ENCODE measurements at regions not wholly inside any gene's neighbourhood (a gene's known extent, or its start where the extent isn't known, plus 50 kb on each side); places are given as distances from the start of the nearest gene placed in this dataset.

DNA sequence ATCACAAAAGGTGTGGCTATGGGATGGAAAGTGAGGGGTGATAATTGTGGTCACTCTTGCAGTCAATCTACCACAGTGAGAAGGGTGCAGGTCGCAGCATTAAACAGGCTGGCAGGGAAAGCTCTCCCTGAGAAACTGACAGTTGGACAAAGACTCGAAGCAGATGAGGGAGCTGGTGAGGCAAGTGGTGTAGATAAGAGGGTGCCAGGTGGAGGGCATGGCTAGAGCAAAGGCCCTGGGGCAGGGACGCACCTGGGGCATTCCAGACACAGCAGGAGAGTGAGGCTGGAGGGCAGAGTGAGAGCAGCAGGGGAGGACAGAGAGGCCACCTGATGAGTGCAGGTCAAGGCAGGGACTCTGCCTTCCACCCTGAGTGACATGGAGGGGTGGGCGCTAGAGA, 264.8 kb downstream of the PRDM2 start (continued):
- TF ChIP-seq, protein P1, sequence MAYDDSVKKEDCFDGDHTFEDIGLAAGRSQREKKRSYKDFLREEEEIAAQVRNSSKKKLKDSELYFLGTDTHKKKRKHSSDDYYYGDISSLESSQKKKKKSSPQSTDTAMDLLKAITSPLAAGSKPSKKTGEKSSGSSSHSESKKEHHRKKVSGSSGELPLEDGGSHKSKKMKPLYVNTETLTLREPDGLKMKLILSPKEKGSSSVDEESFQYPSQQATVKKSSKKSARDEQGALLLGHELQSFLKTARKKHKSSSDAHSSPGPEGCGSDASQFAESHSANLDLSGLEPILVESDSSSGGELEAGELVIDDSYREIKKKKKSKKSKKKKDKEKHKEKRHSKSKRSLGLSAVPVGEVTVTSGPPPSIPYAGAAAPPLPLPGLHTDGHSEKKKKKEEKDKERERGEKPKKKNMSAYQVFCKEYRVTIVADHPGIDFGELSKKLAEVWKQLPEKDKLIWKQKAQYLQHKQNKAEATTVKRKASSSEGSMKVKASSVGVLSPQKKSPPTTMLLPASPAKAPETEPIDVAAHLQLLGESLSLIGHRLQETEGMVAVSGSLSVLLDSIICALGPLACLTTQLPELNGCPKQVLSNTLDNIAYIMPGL (CRISPR knock-in tag; IDR thresholded peaks at IDR 0.05) = no peak
- no peak for TF ChIP-seq MXD4 (CRISPR knock-in tag; IDR thresholded peaks at IDR 0.05; ENCODE audit: borderline replicate concordance)
- TF ChIP-seq, protein P2, sequence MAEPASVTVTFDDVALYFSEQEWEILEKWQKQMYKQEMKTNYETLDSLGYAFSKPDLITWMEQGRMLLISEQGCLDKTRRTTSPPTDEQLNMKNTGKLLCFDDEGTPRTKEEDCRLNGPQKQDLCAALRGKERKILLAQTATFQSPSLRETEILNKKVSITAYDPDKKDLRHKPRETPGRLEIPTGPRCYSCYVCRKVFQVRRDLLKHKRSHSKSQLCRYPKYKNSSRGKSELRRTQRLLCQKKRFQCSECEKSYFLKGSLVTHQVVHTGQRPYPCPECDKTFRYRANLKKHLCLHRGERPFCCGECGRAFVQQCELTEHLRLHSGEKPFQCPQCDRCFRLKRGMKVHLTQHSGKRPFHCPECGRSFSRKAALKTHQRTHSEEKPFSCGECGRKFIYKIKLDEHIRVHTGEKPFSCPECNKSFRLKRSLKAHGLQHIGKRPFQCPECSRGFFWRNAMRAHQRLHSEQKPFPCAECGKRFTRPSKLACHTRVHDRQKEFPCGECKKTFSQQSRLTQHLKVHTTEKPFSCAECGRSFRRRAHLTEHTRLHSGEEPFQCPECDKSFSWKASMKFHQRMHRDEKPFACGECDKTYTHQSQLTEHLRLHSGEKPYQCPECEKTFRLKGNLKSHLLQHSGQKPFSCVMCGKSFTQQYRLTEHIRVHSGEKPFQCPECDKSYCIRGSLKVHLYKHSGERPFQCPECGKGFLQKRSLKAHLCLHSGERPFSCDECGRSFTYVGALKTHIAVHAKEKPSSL (CRISPR knock-in tag; conservative IDR thresholded peaks at IDR 0.05) = no peak
- TF ChIP-seq PRRX2 (CRISPR knock-in tag; IDR thresholded peaks at IDR 0.05) = no peak
- no peak for TF ChIP-seq JAZF1 (CRISPR knock-in tag; IDR thresholded peaks at IDR 0.05)
- TF ChIP-seq, protein P3, sequence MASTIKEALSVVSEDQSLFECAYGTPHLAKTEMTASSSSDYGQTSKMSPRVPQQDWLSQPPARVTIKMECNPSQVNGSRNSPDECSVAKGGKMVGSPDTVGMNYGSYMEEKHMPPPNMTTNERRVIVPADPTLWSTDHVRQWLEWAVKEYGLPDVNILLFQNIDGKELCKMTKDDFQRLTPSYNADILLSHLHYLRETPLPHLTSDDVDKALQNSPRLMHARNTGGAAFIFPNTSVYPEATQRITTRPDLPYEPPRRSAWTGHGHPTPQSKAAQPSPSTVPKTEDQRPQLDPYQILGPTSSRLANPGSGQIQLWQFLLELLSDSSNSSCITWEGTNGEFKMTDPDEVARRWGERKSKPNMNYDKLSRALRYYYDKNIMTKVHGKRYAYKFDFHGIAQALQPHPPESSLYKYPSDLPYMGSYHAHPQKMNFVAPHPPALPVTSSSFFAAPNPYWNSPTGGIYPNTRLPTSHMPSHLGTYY (CRISPR knock-in tag; IDR thresholded peaks at IDR 0.05) = no peak
- TF ChIP-seq SOX15 (CRISPR knock-in tag; IDR thresholded peaks at IDR 0.05) = no peak
- TF ChIP-seq, protein P4, sequence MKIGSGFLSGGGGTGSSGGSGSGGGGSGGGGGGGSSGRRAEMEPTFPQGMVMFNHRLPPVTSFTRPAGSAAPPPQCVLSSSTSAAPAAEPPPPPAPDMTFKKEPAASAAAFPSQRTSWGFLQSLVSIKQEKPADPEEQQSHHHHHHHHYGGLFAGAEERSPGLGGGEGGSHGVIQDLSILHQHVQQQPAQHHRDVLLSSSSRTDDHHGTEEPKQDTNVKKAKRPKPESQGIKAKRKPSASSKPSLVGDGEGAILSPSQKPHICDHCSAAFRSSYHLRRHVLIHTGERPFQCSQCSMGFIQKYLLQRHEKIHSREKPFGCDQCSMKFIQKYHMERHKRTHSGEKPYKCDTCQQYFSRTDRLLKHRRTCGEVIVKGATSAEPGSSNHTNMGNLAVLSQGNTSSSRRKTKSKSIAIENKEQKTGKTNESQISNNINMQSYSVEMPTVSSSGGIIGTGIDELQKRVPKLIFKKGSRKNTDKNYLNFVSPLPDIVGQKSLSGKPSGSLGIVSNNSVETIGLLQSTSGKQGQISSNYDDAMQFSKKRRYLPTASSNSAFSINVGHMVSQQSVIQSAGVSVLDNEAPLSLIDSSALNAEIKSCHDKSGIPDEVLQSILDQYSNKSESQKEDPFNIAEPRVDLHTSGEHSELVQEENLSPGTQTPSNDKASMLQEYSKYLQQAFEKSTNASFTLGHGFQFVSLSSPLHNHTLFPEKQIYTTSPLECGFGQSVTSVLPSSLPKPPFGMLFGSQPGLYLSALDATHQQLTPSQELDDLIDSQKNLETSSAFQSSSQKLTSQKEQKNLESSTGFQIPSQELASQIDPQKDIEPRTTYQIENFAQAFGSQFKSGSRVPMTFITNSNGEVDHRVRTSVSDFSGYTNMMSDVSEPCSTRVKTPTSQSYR (CRISPR knock-in tag; IDR thresholded peaks at IDR 0.05) = no peak
- no peak for TF ChIP-seq ESRRA (CRISPR knock-in tag; IDR thresholded peaks at IDR 0.05; ENCODE audit: borderline replicate concordance)
- TF ChIP-seq ZNF263 (CRISPR knock-in tag; IDR thresholded peaks at IDR 0.05; ENCODE audit: low read depth) = no peak

DNA sequence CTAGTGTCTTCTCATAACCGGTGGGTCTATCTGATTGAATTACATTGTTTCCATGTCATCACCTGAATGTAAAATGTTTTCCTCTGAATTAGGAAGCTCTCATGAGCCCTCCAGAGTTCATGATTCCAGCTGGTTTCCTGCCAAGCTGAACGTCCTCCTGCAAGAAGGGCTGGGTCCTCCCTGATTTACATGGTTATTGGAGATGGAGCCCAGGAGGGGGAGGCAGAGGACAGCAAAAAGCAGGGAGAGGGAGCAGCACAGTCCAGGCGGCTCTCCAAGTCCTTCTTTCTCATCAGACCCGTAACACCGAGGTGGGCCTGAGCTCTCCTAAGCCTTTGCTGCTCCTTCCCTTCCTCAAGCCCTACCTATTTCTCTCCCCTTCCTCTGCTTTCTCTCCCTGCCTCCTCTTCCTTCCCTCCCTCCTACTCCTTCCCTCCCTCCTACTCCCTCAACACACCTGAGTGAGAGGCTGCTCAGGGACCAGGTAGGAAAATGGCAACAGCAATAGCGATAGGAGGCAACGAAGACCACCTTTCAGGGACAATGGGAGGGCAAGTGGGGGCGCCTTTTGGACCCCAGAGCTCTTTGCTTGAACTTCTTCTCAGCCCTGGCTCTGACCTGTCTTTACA, 265.9 kb downstream of the PRDM2 start:
- TF ChIP-seq, protein P5, sequence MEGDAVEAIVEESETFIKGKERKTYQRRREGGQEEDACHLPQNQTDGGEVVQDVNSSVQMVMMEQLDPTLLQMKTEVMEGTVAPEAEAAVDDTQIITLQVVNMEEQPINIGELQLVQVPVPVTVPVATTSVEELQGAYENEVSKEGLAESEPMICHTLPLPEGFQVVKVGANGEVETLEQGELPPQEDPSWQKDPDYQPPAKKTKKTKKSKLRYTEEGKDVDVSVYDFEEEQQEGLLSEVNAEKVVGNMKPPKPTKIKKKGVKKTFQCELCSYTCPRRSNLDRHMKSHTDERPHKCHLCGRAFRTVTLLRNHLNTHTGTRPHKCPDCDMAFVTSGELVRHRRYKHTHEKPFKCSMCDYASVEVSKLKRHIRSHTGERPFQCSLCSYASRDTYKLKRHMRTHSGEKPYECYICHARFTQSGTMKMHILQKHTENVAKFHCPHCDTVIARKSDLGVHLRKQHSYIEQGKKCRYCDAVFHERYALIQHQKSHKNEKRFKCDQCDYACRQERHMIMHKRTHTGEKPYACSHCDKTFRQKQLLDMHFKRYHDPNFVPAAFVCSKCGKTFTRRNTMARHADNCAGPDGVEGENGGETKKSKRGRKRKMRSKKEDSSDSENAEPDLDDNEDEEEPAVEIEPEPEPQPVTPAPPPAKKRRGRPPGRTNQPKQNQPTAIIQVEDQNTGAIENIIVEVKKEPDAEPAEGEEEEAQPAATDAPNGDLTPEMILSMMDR (IDR thresholded peaks at IDR 0.05) = peak; percentile 28; the same call in 1 of the 2 replicates
- TF ChIP-seq, protein P6, sequence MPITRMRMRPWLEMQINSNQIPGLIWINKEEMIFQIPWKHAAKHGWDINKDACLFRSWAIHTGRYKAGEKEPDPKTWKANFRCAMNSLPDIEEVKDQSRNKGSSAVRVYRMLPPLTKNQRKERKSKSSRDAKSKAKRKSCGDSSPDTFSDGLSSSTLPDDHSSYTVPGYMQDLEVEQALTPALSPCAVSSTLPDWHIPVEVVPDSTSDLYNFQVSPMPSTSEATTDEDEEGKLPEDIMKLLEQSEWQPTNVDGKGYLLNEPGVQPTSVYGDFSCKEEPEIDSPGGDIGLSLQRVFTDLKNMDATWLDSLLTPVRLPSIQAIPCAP (CRISPR knock-in tag; IDR thresholded peaks at IDR 0.05) = no peak
- TF ChIP-seq ZNF423 (CRISPR knock-in tag; IDR thresholded peaks at IDR 0.05) (no peak), ZNF396 (CRISPR knock-in tag; IDR thresholded peaks at IDR 0.05; ENCODE audit: borderline replicate concordance) (no peak), ZNF263 (CRISPR knock-in tag; IDR thresholded peaks at IDR 0.05; ENCODE audit: low read depth) (peak; percentile 79; the same call in 1 of the 2 replicates)
- ChIA-PET CTCF (interaction anchor here (0.5 to 1.7 kb wide), 51 partner anchors 10 to 1768 kb away, joined by 3 to 28 read pairs (median 4); no protein-coding TSS in a partner anchor), POLR2A (no interaction called here)
- Mint-ChIP-seq H3K27ac (no peak overlapping the region), H3K9me3 (peaks cover 25% of the 10 kb centered on the region), H3K36me3 (peaks cover 2% of the 10 kb centered on the region), H3K27me3 (ENCODE audit: low read depth) (peaks cover 33% of the 10 kb centered on the region), H3K4me1 (no peaks in the 10 kb centered on the region; the same call in 1 of the 2 replicates), H3K4me3 (no peak overlapping the region)
- ATAC-seq (peak; percentile 99), DNase-seq (ENCODE audit: low spot score) (peak; percentile 74)
